Mesenchymal stem cell (in vitro differentiated cells and primary cell): ENCODE measurements at regions not wholly inside any gene's neighbourhood (a gene's known extent, or its start where the extent isn't known, plus 50 kb on each side); places are given as distances from the start of the nearest gene placed in this dataset.
"Not testable (repeated sequence)": the region's sequence is repeated elsewhere in the genome, so short reads cannot be mapped to it uniquely, and the experiment has no call there.

Source experiments
- DNase-seq: peaks from one replicate; pipeline ENCODE4 v3.0.0-alpha.2; 2013
- H2AFZ ChIP-seq: one replicate; pipeline ENCODE4 v1.6.1; 2013; ENCODE audit warnings: low read depth, mild to moderate bottlenecking, control low read depth, inconsistent platforms, low read length, moderate library complexity
- H2AK5ac ChIP-seq: 2 replicates; pipeline ENCODE4 v1.6.1; 2013; ENCODE audit warnings: low read length, moderate library complexity, mild to moderate bottlenecking, inconsistent platforms; ENCODE audit not compliant: severe bottlenecking
- H2BK120ac ChIP-seq: one replicate; pipeline ENCODE4 v1.6.1; 2013; ENCODE audit warnings: low read depth, mild to moderate bottlenecking, inconsistent platforms, low read length, moderate library complexity
- H2BK12ac ChIP-seq, 2 experiments: one replicate each; pipeline ENCODE4 v1.6.1; 2013; ENCODE audit warnings: inconsistent platforms in 2 of 2, low read length in 2 of 2, mild to moderate bottlenecking in 2 of 2, moderate library complexity in 2 of 2, control low read depth in 1 of 2
- H2BK15ac ChIP-seq: one replicate; pipeline ENCODE4 v1.6.1; 2013; ENCODE audit warnings: mild to moderate bottlenecking, low read depth, inconsistent platforms; ENCODE audit not compliant: poor library complexity, severe bottlenecking
- H2BK5ac ChIP-seq: 2 replicates; pipeline ENCODE4 v1.6.1; 2013; ENCODE audit warnings: low read depth, mild to moderate bottlenecking, low read length, control low read depth, inconsistent platforms; ENCODE audit not compliant: poor library complexity, severe bottlenecking
- H3K14ac ChIP-seq, 2 experiments: one replicate each; pipeline ENCODE4 v1.6.1; 2013; ENCODE audit warnings: inconsistent platforms in 2 of 2, low read length in 2 of 2, control low read depth in 1 of 2, mild to moderate bottlenecking in 1 of 2, moderate library complexity in 1 of 2
- H3K18ac ChIP-seq, 2 experiments: one replicate each; pipeline ENCODE4 v1.6.1; 2013; ENCODE audit warnings: inconsistent platforms in 2 of 2, low read length in 2 of 2, control low read depth in 1 of 2, low read depth in 1 of 2, mild to moderate bottlenecking in 1 of 2
- H3K23ac ChIP-seq, 2 experiments: one replicate each; pipeline ENCODE4 v1.6.1; 2013; ENCODE audit warnings: inconsistent platforms in 2 of 2, low read length in 2 of 2, mild to moderate bottlenecking in 2 of 2, moderate library complexity in 2 of 2, control low read depth in 1 of 2
- H3K27ac ChIP-seq: 2 replicates; pipeline ENCODE4 v1.5.1; 2013; ENCODE audit warnings: mild to moderate bottlenecking, moderate library complexity, low read length, control low read depth, inconsistent platforms; ENCODE audit not compliant: poor library complexity, severe bottlenecking
- H3K27me3 ChIP-seq, 2 experiments: 2 replicates each; pipeline versions ENCODE4 v1.6.1 to v1.7.0; 2013; ENCODE audit warnings: low read length in 2 of 2, mild to moderate bottlenecking in 2 of 2, moderate library complexity in 2 of 2, control low read depth in 1 of 2, inconsistent platforms in 1 of 2; ENCODE audit not compliant: control insufficient read depth in 1 of 2, insufficient read depth in 1 of 2
- H3K36me3 ChIP-seq, 2 experiments: 2 replicates each; pipeline versions ENCODE4 v1.6.1 to v1.7.0; 2013; ENCODE audit warnings: low read length in 2 of 2, control low read depth in 1 of 2, inconsistent platforms in 1 of 2, low read depth in 1 of 2, mild to moderate bottlenecking in 1 of 2; ENCODE audit not compliant: insufficient read depth in 2 of 2, control insufficient read depth in 1 of 2
- H3K4ac ChIP-seq, 2 experiments: one replicate each; pipeline ENCODE4 v1.6.1; 2013; ENCODE audit warnings: inconsistent platforms in 2 of 2, low read length in 2 of 2, mild to moderate bottlenecking in 2 of 2, moderate library complexity in 2 of 2, control low read depth in 1 of 2, low read depth in 1 of 2
- H3K4me1 ChIP-seq: 2 replicates; pipeline ENCODE4 v1.6.1; 2013; ENCODE audit warnings: low read depth, low read length, control low read depth; ENCODE audit not compliant: control insufficient read depth, insufficient read depth
- H3K4me2 ChIP-seq: 2 replicates; pipeline ENCODE4 v1.6.1; 2013; ENCODE audit warnings: low read length, mild to moderate bottlenecking, inconsistent platforms; ENCODE audit not compliant: poor library complexity, severe bottlenecking
- H3K4me3 ChIP-seq, 2 experiments: 2 replicates each; pipeline versions ENCODE4 v1.5.1 to v1.7.0; 2013; ENCODE audit warnings: low read length in 2 of 2, mild to moderate bottlenecking in 2 of 2, control low read depth in 1 of 2, low read depth in 1 of 2; ENCODE audit not compliant: insufficient read depth in 1 of 2
- H3K79me1 ChIP-seq: replicated peaks from 2 replicates; pipeline ENCODE4 v1.6.1; 2013; ENCODE audit warnings: mild to moderate bottlenecking, control low read depth, low read length, inconsistent platforms; ENCODE audit not compliant: poor library complexity, severe bottlenecking
- H3K9ac ChIP-seq: 2 replicates; pipeline ENCODE4 v1.7.0; 2013; ENCODE audit warnings: mild to moderate bottlenecking, low read length, moderate library complexity
- H3K9me3 ChIP-seq: 2 replicates; pipeline ENCODE4 v1.7.0; 2013; ENCODE audit warnings: mild to moderate bottlenecking, low read length; ENCODE audit not compliant: control insufficient read depth
- H4K8ac ChIP-seq: one replicate; pipeline ENCODE4 v1.6.1; 2013; ENCODE audit warnings: inconsistent platforms, mild to moderate bottlenecking, low read length, moderate library complexity
- H4K91ac ChIP-seq: one replicate; pipeline ENCODE4 v1.6.1; 2013; ENCODE audit warnings: mild to moderate bottlenecking, low read length, inconsistent platforms
- WGBS: methylation state at CpG from one replicate; pipeline ENCODE4 v1.1.7; 2013; ENCODE audit warnings: mixed read lengths; 5-methylcytosine and 5-hydroxymethylcytosine counted together

DNA sequence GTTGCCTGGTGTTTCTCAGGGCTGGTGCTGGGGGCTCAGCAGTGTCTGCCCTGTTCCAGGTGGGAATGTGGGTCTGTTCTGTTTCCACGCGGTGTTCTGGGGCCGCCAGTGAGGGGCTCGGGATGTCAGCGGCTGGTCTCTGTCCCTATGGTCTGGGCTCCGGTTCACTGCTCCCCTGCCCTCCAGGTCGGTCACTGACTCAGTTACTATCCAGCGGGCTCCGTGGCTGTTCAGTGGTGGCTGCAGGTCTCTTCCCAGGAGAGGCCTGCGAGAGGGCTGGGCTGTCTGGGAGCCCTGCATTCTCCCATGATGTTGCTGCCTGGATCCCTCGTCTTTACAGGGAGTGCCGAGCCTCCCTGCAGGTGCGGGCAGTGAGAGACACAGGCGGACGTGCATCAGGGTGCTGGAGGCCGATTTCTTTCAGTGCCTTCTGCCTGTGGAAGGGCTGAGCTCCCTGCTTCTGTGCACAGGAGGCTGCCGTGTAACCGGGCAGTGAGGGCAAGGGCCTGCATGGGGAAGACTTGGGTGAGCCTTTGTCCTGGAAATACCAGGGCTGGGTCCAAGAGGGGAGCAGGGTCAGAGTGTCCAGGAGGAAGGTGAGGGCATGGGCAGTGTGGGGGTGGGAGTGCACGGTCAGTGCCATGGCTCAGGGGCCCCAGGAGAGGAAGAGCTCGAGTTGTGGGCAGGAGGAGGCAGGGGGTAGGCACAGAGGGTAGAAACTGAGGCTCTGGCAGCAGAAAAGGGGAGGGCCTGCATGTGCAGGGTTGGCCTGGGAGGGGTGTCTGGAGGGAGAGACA is 391.0 kb downstream of the TMEM121 start:
- not testable (repeated sequence) for H2BK5ac ChIP-seq, H3K9me3 ChIP-seq, H3K36me3 ChIP-seq, H3K4ac ChIP-seq, H4K91ac ChIP-seq, H3K4me2 ChIP-seq, H3K27me3 ChIP-seq, H3K9ac ChIP-seq, H4K8ac ChIP-seq, H3K23ac ChIP-seq, H3K27ac ChIP-seq, H2AK5ac ChIP-seq, H3K18ac ChIP-seq, H3K4me3 ChIP-seq, DNase-seq, H2BK15ac ChIP-seq, H2BK12ac ChIP-seq, H2AFZ ChIP-seq, H2BK120ac ChIP-seq, H3K79me1 ChIP-seq, H3K4me1 ChIP-seq, H3K14ac ChIP-seq
- 76% methylated on average over 20 of the region's 20 CpGs for WGBS

DNA sequence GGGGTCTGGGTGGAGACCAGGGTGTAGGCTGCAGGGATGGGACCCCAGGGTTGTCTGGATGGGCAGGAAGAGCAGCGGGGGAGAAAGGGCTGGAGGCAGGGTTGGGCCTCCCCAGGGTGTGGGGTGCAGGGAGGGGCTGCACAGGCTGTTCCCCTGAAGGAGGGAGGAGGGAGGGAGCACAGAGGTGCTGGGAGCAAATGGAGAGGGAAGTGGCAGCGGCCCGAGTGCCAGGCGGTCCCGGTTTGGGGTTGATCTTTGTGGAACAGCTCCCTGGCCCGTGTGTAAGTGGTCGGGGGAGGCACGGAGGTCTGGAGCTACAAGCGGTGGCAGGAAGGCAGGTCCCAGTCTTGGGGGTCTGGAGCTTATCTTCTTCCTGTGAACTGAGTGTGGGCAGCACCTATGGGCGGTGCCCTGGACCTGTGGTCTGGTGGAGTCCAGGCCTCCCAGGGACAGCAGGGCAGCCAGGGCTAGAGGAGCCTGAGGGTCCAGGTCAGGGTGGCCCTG is 391.6 kb downstream of the TMEM121 start:
- Histone ChIP-seq H3K4ac (no peak overlapping the region), H3K14ac (no peak overlapping the region), H3K4me3 (no peak overlapping the region), H3K4me2 (no peak overlapping the region), H3K9me3 (peaks cover 3% of the 10 kb centered on the region), H3K4me1 (no peaks in the 10 kb centered on the region), H4K8ac (no peak overlapping the region), H2AFZ (no peak overlapping the region), H3K9ac (no peak overlapping the region), H3K27me3 (no peaks in the 10 kb centered on the region), H3K36me3 (no peaks in the 10 kb centered on the region), H2BK5ac (no peak overlapping the region), H3K27ac (no peak overlapping the region), H2BK12ac (no peak overlapping the region), H4K91ac (no peak overlapping the region), H2AK5ac (no peak overlapping the region), H3K23ac (no peak overlapping the region), H3K18ac (no peak overlapping the region), H3K79me1 (no peaks in the 10 kb centered on the region), H2BK120ac (no peak overlapping the region), H2BK15ac (no peak overlapping the region)
- 82% methylated on average over 10 of the region's 10 CpGs for WGBS
- DNase-seq = no peak

DNA sequence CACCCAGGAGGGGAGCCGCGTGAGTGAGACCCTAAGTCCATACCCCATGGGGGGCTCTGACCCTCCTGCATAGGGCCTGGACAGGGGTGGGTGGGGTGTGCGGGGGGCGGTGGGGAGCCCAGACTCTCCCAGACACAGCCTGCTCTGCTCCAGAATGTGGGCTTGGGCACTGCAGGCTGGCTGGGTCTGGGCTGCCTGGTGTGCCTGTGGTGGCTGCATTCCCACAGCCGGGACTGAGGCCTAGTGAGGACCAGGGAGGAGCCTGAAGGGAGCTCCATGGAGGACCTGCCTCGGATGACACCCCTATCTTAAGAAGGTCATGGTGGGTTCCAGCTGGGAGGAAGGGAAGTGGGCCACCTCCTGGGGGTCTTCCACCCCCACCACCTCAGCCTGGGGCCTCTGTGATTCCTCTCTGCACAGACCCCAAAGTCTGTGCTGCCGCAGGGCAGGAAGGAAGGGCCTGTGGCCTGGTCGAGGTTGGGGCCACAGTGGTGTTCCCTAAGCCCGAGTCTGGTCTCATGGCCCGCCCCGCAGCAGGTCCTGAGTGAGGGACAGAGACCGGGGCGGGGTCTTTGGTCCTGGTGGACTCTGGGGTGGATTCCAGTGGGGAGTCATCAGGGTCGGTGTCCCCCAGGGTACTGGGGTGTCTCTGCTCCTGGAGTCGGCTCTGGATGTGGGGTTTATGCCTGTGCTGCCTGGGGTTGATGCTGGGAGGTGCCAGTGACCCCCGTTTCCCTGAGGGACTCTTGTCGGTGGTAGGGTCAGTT is 392.3 kb downstream of the TMEM121 start:
- Histone ChIP-seq H2AK5ac (no peak overlapping the region), H2BK5ac (no peak overlapping the region), H3K36me3 (no peaks in the 10 kb centered on the region), H3K4ac (no peak overlapping the region), H3K18ac (no peak overlapping the region), H4K8ac (no peak overlapping the region), H2BK120ac (no peak overlapping the region), H3K27ac (no peak overlapping the region), H3K4me3 (no peak overlapping the region), H3K9ac (no peak overlapping the region), H3K14ac (no peak overlapping the region), H2AFZ (no peak overlapping the region), H3K4me2 (no peak overlapping the region), H4K91ac (no peak overlapping the region), H3K4me1 (no peaks in the 10 kb centered on the region), H2BK15ac (no peak overlapping the region), H3K9me3 (peaks cover 3% of the 10 kb centered on the region), H3K27me3 (no peaks in the 10 kb centered on the region), H2BK12ac (no peak overlapping the region), H3K79me1 (no peaks in the 10 kb centered on the region), H3K23ac (no peak overlapping the region)
- WGBS = 72% methylated on average over 17 of the region's 17 CpGs
- no peak for DNase-seq

- Histone ChIP-seq H3K9ac (no peak overlapping the region), H3K23ac (no peak overlapping the region), H3K4me2 (no peak overlapping the region), H3K14ac (no peak overlapping the region), H3K4me3 (no peak overlapping the region), H3K27ac (no peak overlapping the region), H3K4me1 (no peaks in the 10 kb centered on the region), H3K18ac (no peak overlapping the region), H3K79me1 (no peaks in the 10 kb centered on the region), H2BK5ac (no peak overlapping the region), H2BK15ac (no peak overlapping the region), H3K36me3 (no peaks in the 10 kb centered on the region), H4K8ac (no peak overlapping the region), H2BK12ac (no peak overlapping the region), H3K4ac (no peak overlapping the region), H3K9me3 (peaks cover 3% of the 10 kb centered on the region), H3K27me3 (no peaks in the 10 kb centered on the region), H2AK5ac (no peak overlapping the region), H2BK120ac (no peak overlapping the region), H2AFZ (no peak overlapping the region), H4K91ac (no peak overlapping the region)
- WGBS = 86% methylated on average over 21 of the region's 21 CpGs
- no peak for DNase-seq
Observed at GRCh38 chr14:105919458-105920150, 393.2 kb downstream of the TMEM121 start.
